ENCODE measurements at regions not wholly inside any gene's neighbourhood (a gene's known extent, or its start where the extent isn't known, plus 50 kb on each side); places are given as distances from the start of the nearest gene placed in this dataset.
"Not testable (repeated sequence)": the region's sequence is repeated elsewhere in the genome, so short reads cannot be mapped to it uniquely, and the experiment has no call there.

DNA sequence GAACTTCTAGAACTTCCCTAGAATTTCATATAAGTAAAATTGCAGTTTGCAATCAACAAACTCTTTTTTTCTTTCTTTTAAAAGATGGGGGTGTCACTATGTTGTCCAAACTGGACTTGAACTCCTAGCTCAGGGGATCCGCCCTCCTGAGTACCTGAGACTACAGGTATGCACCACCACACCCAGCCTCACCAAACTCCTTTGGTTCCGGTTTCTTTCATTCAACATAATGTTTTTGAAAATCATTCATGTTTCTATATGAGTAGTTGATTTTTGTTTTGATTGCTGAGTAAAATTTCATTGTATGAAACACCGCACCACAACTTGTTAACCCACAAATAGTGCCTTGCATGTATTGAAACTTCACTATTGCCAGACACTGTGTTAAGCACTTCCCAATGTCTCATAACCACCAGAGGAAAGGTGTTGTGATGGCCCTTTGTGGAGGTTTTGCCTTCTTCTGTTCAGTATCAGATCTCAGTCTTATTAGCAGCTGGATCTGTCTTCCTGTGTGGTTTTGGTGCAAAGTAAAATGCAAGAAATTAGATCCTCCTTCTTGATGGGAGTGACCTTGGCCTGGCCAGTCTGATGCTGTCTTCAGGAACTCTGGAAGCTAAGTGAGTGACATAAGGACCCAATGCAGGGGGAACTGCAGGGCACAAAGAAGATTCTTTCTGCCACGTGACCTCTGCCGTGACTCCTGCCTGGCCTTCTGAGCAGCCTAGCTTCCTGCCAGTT, 78.8 kb upstream of the UBE2E1 start:
- TF ChIP-seq TAF1 (IDR thresholded peaks at IDR 0.05; ENCODE audit: low read depth) (no peak), SMC3 (conservative IDR thresholded peaks at IDR 0.05; ENCODE audit: poor library complexity) (no peak), MXI1 (conservative IDR thresholded peaks at IDR 0.05; ENCODE audit: poor library complexity, severe bottlenecking) (no peak), EZH2 (IDR thresholded peaks at IDR 0.05; ENCODE audit: borderline replicate concordance, insufficient read depth, low read length, poor library complexity, severe bottlenecking) (no peak), EP300 (conservative IDR thresholded peaks at IDR 0.05; ENCODE audit: poor library complexity, severe bottlenecking) (no peak), POLR2AphosphoS5 (IDR thresholded peaks at IDR 0.05) (no peak), RAD21 (conservative IDR thresholded peaks at IDR 0.05) (no peak)
- TF ChIP-seq, protein P1, sequence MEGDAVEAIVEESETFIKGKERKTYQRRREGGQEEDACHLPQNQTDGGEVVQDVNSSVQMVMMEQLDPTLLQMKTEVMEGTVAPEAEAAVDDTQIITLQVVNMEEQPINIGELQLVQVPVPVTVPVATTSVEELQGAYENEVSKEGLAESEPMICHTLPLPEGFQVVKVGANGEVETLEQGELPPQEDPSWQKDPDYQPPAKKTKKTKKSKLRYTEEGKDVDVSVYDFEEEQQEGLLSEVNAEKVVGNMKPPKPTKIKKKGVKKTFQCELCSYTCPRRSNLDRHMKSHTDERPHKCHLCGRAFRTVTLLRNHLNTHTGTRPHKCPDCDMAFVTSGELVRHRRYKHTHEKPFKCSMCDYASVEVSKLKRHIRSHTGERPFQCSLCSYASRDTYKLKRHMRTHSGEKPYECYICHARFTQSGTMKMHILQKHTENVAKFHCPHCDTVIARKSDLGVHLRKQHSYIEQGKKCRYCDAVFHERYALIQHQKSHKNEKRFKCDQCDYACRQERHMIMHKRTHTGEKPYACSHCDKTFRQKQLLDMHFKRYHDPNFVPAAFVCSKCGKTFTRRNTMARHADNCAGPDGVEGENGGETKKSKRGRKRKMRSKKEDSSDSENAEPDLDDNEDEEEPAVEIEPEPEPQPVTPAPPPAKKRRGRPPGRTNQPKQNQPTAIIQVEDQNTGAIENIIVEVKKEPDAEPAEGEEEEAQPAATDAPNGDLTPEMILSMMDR (IDR thresholded peaks at IDR 0.05; ENCODE audit: poor library complexity, severe bottlenecking) = no peak
- TF ChIP-seq, protein P2, sequence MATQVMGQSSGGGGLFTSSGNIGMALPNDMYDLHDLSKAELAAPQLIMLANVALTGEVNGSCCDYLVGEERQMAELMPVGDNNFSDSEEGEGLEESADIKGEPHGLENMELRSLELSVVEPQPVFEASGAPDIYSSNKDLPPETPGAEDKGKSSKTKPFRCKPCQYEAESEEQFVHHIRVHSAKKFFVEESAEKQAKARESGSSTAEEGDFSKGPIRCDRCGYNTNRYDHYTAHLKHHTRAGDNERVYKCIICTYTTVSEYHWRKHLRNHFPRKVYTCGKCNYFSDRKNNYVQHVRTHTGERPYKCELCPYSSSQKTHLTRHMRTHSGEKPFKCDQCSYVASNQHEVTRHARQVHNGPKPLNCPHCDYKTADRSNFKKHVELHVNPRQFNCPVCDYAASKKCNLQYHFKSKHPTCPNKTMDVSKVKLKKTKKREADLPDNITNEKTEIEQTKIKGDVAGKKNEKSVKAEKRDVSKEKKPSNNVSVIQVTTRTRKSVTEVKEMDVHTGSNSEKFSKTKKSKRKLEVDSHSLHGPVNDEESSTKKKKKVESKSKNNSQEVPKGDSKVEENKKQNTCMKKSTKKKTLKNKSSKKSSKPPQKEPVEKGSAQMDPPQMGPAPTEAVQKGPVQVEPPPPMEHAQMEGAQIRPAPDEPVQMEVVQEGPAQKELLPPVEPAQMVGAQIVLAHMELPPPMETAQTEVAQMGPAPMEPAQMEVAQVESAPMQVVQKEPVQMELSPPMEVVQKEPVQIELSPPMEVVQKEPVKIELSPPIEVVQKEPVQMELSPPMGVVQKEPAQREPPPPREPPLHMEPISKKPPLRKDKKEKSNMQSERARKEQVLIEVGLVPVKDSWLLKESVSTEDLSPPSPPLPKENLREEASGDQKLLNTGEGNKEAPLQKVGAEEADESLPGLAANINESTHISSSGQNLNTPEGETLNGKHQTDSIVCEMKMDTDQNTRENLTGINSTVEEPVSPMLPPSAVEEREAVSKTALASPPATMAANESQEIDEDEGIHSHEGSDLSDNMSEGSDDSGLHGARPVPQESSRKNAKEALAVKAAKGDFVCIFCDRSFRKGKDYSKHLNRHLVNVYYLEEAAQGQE (IDR thresholded peaks at IDR 0.05; ENCODE audit: borderline replicate concordance) = no peak
- Histone ChIP-seq H3K9me2 (ENCODE audit: insufficient read depth, low read length) (no peaks in the 10 kb centered on the region), H2AFZ (ENCODE audit: low read depth, low read length) (no peak overlapping the region), H3F3A (ENCODE audit: insufficient read depth, low read length, poor library complexity, severe bottlenecking) (no peaks in the 10 kb centered on the region), H3K36me3 (ENCODE audit: insufficient read depth, low read length) (no peaks in the 10 kb centered on the region), H3K27ac (ENCODE audit: low read length) (no peak overlapping the region), H3K9ac (ENCODE audit: low read length) (no peak overlapping the region), H3K4me2 (ENCODE audit: low read length) (no peak overlapping the region), H3K27me3 (ENCODE audit: insufficient read depth, low read depth, low read length) (no peaks in the 10 kb centered on the region), H3K4me3 (ENCODE audit: low read length) (no peak overlapping the region), H4K20me1 (ENCODE audit: insufficient read depth) (no peaks in the 10 kb centered on the region), H3K79me2 (replicated peaks; ENCODE audit: insufficient read depth, low read length) (no peaks in the 10 kb centered on the region), H3K9me3 (ENCODE audit: low read length) (no peaks in the 10 kb centered on the region)

DNA sequence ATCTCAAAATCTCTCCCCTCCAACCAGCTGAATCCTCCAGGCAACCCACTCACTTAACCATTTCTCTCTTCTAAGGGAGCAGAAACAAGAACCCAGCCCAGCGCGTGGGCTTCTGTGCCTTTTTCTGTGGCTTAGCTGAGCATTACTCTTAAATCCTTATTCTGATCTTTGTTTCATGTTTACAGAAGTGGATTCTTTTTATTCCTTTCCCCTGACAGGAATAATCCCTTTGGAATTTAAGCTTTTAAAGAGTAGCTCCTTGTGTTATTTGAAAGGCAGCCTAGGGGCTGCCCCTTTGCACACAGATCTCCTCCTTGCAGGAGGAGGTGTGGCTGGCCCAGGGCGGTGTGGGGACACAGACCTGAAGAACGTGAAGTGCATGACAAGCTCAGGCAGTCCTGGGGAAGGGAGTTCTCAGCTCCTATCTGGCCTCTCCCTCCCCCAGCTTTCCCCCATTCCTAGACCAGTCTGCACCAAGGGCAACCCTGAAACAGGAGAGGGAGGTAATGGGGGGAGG, 77.1 kb upstream of the UBE2E1 start:
- TF ChIP-seq POLR2AphosphoS5 (IDR thresholded peaks at IDR 0.05) (no peak), TAF1 (IDR thresholded peaks at IDR 0.05; ENCODE audit: low read depth) (no peak), SMC3 (conservative IDR thresholded peaks at IDR 0.05; ENCODE audit: poor library complexity) (no peak), EP300 (conservative IDR thresholded peaks at IDR 0.05; ENCODE audit: poor library complexity, severe bottlenecking) (no peak), MXI1 (conservative IDR thresholded peaks at IDR 0.05; ENCODE audit: poor library complexity, severe bottlenecking) (no peak), EZH2 (IDR thresholded peaks at IDR 0.05; ENCODE audit: borderline replicate concordance, insufficient read depth, low read length, poor library complexity, severe bottlenecking) (no peak), RAD21 (conservative IDR thresholded peaks at IDR 0.05) (no peak)
- TF ChIP-seq, protein P2 (IDR thresholded peaks at IDR 0.05; ENCODE audit: borderline replicate concordance) = no peak
- TF ChIP-seq, protein P1 (IDR thresholded peaks at IDR 0.05; ENCODE audit: poor library complexity, severe bottlenecking) = no peak
- H3K4me3 ChIP-seq (ENCODE audit: low read length) = no peak overlapping the region
- H3K9ac ChIP-seq (ENCODE audit: low read length) = no peak overlapping the region
- H4K20me1 ChIP-seq (ENCODE audit: insufficient read depth) = no peaks in the 10 kb centered on the region
- H3F3A ChIP-seq (ENCODE audit: insufficient read depth, low read length, poor library complexity, severe bottlenecking) = no peaks in the 10 kb centered on the region
- H2AFZ ChIP-seq (ENCODE audit: low read depth, low read length) = no peak overlapping the region
- no peaks in the 10 kb centered on the region for H3K36me3 ChIP-seq (ENCODE audit: insufficient read depth, low read length)
- H3K79me2 ChIP-seq (replicated peaks; ENCODE audit: insufficient read depth, low read length) = no peaks in the 10 kb centered on the region
- H3K4me2 ChIP-seq (ENCODE audit: low read length) = no peak overlapping the region
- no peaks in the 10 kb centered on the region for H3K9me3 ChIP-seq (ENCODE audit: low read length)
- H3K9me2 ChIP-seq (ENCODE audit: insufficient read depth, low read length) = no peaks in the 10 kb centered on the region
- no peak overlapping the region for H3K27ac ChIP-seq (ENCODE audit: low read length)
- H3K27me3 ChIP-seq (ENCODE audit: insufficient read depth, low read depth, low read length) = no peaks in the 10 kb centered on the region

DNA sequence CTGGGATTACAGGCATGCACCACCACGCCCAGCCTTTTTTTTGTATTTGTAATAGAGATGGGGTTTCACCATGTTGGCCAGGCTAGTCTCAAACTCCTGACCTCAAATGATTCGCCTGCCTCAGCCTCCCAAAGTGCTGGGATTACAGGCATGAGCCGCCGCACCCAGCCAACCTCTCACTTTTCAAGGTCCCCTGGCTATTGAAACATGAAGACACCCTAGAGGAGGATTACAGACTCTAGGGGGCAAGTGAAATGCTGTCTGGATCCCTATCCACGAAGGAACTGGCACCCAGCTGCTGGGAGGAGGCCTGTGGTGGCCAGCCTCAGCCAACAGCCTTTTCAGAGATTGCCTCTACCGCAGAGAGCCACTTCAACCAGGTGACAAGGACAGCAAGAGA, 76.4 kb upstream of the UBE2E1 start:
- not testable (repeated sequence) for H3K27ac ChIP-seq (ENCODE audit: low read length); H3K9me2 ChIP-seq (ENCODE audit: insufficient read depth, low read length); H3K36me3 ChIP-seq (ENCODE audit: insufficient read depth, low read length); H2AFZ ChIP-seq (ENCODE audit: low read depth, low read length); H3K79me2 ChIP-seq (replicated peaks; ENCODE audit: insufficient read depth, low read length); H3F3A ChIP-seq (ENCODE audit: insufficient read depth, low read length, poor library complexity, severe bottlenecking); H3K9me3 ChIP-seq (ENCODE audit: low read length); H4K20me1 ChIP-seq (ENCODE audit: insufficient read depth); H3K27me3 ChIP-seq (ENCODE audit: insufficient read depth, low read depth, low read length); H3K4me2 ChIP-seq (ENCODE audit: low read length); H3K9ac ChIP-seq (ENCODE audit: low read length); H3K4me3 ChIP-seq (ENCODE audit: low read length)

Data from neural cell (in vitro differentiated cells).